ENCODE measurements at regions not wholly inside any gene's neighbourhood (a gene's known extent, or its start where the extent isn't known, plus 50 kb on each side); places are given as distances from the start of the nearest gene placed in this dataset.
"Not testable (repeated sequence)": the region's sequence is repeated elsewhere in the genome, so short reads cannot be mapped to it uniquely, and the experiment has no call there.

DNA sequence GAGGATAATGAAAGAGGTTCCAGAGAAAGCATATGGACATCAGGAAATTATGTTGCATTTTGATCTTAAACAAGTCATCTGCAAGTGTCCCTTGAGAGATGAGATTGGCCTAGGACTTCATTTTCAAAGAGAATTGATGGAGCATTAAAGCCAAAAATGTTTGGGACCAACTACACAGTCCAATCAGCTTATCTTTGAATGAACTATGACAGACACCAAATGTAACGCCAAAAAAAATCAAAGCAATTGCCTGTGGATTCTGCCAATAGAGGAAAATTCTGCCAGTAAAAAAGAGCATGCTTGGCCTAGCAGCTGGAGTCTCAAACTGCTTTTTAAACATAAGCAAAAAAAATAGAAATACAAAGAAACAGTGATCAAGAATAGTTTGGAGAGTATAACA is 594.5 kb upstream of the CHAC2 start:
- ATAC-seq (no peak), DNase-seq (no peak)
- Mint-ChIP-seq H3K27ac (no peak overlapping the region), H3K27me3 (no peaks in the 10 kb centered on the region), H3K36me3 (no peaks in the 10 kb centered on the region), H3K9me3 (peaks cover 0 to 4% (median 0%) of the 10 kb centered on the region in 9 donors), H3K4me3 (no peak overlapping the region), H3K4me1 (no peaks in the 10 kb centered on the region)
- POLR2A ChIA-PET = no interaction called here

DNA sequence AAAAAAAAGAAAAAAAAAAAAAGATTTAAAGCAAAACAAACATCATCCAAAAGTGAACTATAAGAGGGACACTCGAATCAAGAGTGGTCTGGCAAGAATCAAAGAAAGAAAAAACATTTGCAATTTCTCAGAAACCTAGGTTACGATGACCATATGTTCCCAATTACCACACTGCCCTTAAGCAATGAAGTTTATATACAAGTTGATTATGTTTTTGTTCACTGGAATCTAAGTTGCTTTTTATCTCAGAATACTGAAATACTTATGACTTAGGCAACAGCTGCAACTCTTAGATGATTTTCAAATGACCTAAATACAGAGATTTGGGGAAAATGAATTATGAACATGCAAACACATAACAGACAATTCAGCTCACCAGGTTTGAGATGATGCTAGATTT is 597.1 kb upstream of the CHAC2 start:
- Mint-ChIP-seq H3K9me3 (peaks cover 0 to 3% (median 0%) of the 10 kb centered on the region in 9 donors), H3K27me3 (no peaks in the 10 kb centered on the region), H3K36me3 (no peaks in the 10 kb centered on the region), H3K27ac (no peak overlapping the region), H3K4me3 (no peak overlapping the region), H3K4me1 (no peaks in the 10 kb centered on the region)
- no peak for ATAC-seq
- DNase-seq = no peak
- POLR2A ChIA-PET = no interaction called here

DNA sequence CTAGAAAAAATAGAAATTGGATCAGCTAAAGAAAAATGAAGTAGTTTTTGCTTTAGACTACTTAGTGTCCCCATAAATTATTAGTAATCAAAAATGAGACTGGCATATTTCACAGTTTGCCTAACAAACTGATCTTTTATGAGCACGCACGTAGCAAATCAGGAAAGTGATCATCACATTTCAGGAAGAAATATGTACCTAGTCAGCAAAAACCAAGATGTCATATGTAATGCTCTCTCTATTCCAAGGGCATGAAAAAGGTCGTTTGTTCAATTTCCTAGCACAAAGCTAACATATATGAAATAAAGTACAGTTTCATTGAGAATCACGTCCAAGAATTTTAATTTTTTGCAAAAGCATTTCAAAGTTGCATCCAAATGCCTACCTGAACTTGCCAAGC is 600.4 kb upstream of the CHAC2 start:
- no peaks in the 10 kb centered on the region for H3K4me1 Mint-ChIP-seq
- no peak for DNase-seq
- POLR2A ChIA-PET = no interaction called here
- no peak for ATAC-seq
- H3K27me3 Mint-ChIP-seq = no peaks in the 10 kb centered on the region
- H3K9me3 Mint-ChIP-seq = peaks cover 3 to 10% (median 7%) of the 10 kb centered on the region in 9 donors
- H3K4me3 Mint-ChIP-seq = no peak overlapping the region
- H3K27ac Mint-ChIP-seq = no peak overlapping the region
- H3K36me3 Mint-ChIP-seq = no peaks in the 10 kb centered on the region

DNA sequence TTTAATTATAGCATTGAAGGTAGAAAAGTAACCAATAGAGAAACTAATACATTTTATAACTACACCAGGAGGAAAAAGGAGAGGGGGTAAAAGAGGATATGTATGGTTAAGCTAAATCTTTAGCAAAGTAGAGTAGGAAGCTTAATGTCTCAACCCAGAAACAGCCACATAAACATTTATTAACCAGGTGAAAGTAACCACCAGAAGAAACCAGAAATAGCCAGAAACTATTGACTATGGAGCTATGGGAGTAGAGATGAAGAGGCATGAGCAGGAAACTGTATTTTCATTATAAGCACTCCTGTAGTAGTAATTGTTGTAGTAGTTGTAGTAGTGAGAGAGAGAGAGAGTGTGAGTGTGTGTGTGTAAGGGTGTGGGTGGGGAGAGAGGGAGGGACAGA is 617.5 kb upstream of the CHAC2 start:
- peaks cover 0 to 18% (median 0%) of the 10 kb centered on the region in 9 donors for H3K9me3 Mint-ChIP-seq
- no peak for DNase-seq
- POLR2A ChIA-PET = no interaction called here
- H3K4me1 Mint-ChIP-seq = no peaks in the 10 kb centered on the region
- no peak overlapping the region for H3K4me3 Mint-ChIP-seq
- H3K36me3 Mint-ChIP-seq = no peaks in the 10 kb centered on the region
- no peaks in the 10 kb centered on the region for H3K27me3 Mint-ChIP-seq
- H3K27ac Mint-ChIP-seq = no peak overlapping the region
- ATAC-seq = no peak

DNA sequence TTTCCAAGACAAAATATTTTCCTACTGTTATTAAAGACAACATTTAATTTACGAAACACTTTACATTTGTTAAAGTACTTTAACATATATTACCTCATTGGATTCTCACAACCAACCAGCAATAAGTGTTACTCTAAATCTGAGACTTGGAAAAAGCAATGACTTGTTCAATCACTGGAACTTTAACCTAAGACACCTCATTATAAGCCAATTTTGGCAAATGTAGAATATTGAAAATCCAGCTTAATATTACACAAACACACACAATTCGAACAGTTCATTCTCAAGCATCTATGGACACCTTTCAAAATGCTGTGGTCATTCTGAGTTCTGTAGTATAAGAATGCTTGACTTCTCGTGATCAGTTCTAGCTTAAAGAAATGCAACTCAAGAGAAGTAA is 619.4 kb upstream of the CHAC2 start:
- ATAC-seq (no peak), DNase-seq (no peak)
- Mint-ChIP-seq H3K4me1 (no peaks in the 10 kb centered on the region), H3K36me3 (no peaks in the 10 kb centered on the region), H3K9me3 (peaks cover 0 to 24% (median 0%) of the 10 kb centered on the region in 9 donors), H3K27ac (no peak overlapping the region), H3K4me3 (no peak overlapping the region), H3K27me3 (no peaks in the 10 kb centered on the region)
- POLR2A ChIA-PET = no interaction called here

DNA sequence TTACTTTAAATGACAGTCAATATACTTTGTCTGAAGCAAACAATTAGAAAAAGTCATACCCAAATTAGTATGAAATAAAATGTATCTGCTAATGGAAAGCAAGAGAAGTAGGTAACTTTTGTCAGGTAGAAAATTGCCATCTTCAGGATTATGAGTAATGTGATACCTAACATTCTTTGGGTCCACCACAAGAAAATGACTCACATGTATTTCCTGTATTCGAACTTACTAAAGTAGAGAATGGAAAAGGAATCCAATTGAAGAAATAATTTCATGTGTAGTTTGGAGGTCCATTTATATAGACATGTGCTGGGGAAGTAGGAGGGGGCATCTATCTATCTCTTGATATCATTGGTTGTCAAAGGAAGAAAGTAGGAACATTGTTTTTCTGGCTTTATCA is 636.2 kb upstream of the CHAC2 start:
- no peak for ATAC-seq
- Mint-ChIP-seq H3K27ac (no peak overlapping the region), H3K9me3 (peaks cover 0 to 8% (median 0%) of the 10 kb centered on the region in 9 donors), H3K4me1 (no peaks in the 10 kb centered on the region), H3K4me3 (no peak overlapping the region), H3K27me3 (no peaks in the 10 kb centered on the region), H3K36me3 (no peaks in the 10 kb centered on the region)
- DNase-seq = no peak
- POLR2A ChIA-PET = no interaction called here

DNA sequence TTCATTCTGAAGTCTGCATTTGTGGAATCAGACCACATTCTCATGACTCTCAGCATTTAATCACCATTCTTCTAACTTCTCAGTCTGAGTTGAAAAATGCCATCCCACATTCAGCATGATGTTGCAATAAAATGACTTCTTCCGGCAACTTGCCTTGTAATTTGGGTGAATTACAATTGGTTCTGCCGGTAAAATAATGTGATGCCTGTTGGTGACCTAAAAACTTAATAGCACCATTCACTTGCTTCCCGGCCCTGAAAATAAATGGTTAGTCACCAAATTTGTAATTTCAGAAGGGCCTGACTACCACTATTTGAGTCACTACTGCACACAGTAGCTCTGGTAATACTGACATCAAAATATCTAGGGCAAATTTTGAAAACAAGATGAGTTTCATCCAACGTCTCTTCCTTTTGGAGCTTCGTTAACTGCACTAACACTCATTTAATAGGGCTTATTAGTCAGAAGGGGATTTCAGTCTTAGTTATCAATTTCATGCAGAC is 637.1 kb upstream of the CHAC2 start:
- Mint-ChIP-seq H3K36me3 (no peaks in the 10 kb centered on the region), H3K4me3 (no peak overlapping the region), H3K27ac (no peak overlapping the region), H3K4me1 (no peaks in the 10 kb centered on the region), H3K9me3 (peaks cover 0 to 10% (median 0%) of the 10 kb centered on the region in 9 donors), H3K27me3 (no peaks in the 10 kb centered on the region)
- ATAC-seq (no peak), DNase-seq (no peak)
- POLR2A ChIA-PET = no interaction called here

DNA sequence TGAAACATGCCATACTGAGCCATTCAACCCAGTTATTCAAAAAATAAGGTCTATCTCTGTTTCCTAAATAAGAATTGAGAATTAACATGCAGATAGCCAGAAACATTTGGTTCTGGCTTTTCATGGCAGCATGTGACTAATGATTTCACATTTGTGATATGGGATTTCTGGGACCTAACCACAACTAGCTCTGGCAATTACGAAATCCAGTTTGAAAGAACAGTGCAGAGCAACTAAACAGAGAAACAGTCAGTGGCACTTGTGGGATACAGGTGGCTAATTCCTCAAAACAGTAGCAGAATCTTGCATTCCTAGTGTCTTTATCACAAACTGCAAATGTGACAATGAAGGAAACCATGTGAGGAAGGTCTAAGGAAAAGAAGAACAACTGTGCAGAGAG is 637.8 kb upstream of the CHAC2 start:
- POLR2A ChIA-PET = no interaction called here
- Mint-ChIP-seq H3K9me3 (peaks cover 0 to 16% (median 2%) of the 10 kb centered on the region in 9 donors), H3K27me3 (no peaks in the 10 kb centered on the region), H3K4me1 (no peaks in the 10 kb centered on the region), H3K36me3 (no peaks in the 10 kb centered on the region), H3K27ac (no peak overlapping the region), H3K4me3 (no peak overlapping the region)
- ATAC-seq = no peak
- DNase-seq = no peak

DNA sequence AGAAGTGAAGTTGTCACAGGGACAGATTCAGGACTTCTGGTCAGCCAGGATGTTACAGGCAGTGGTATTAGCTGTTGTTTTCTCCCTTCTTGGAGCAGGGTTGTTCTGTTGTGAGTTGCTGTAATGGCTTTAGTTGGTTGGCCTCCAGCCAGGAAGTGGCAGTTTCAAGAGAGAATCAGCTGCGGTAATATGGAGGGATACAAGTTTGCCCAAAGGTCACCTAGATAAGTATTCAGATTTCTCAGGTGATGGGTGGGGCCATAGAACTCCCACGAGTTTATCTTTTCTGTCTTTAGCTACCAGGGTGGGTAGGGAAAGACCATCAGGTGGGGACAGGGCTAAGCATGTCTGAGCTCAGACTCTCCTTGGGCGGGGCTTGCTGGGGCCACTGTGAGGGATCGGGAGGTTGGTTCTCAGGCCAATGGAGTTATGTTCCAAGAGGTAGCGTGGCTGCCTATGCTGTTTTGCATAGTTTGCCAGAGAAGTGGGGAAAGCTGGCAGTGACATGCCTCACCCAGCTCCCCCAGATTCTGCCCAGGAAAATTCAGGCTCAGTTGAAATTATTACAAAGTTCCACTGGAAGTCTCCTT is 640.4 kb upstream of the CHAC2 start:
- peaks cover 0 to 22% (median 2%) of the 10 kb centered on the region in 9 donors for H3K9me3 Mint-ChIP-seq
- no peaks in the 10 kb centered on the region for H3K4me1 Mint-ChIP-seq
- no peak overlapping the region for H3K4me3 Mint-ChIP-seq
- POLR2A ChIA-PET = no interaction called here
- DNase-seq (no peak), ATAC-seq (no peak)
- H3K27me3 Mint-ChIP-seq = no peaks in the 10 kb centered on the region
- H3K36me3 Mint-ChIP-seq = no peaks in the 10 kb centered on the region
- no peak overlapping the region for H3K27ac Mint-ChIP-seq

DNA sequence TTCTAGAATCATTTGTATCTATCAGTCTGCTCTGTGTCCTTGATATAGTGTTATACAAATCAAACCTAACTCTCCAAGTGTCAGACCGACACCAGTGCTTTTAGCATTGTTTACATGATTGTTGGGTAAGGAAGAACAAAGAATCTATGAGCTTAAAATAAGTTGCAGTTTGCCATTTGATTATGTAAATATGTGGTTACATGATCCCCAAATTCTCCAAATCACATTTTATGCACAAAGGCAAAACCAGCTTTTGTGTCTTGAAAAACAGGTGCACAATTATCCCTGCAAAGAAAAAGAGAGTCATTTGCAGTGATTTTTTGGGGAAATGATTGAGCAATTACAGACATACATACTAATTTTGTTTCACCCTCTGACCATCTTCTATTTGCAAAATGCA is 652.6 kb upstream of the CHAC2 start:
- POLR2A ChIA-PET = no interaction called here
- Mint-ChIP-seq H3K4me1 (no peaks in the 10 kb centered on the region), H3K9me3 (peaks cover 0 to 20% (median 6%) of the 10 kb centered on the region in 9 donors)

DNA sequence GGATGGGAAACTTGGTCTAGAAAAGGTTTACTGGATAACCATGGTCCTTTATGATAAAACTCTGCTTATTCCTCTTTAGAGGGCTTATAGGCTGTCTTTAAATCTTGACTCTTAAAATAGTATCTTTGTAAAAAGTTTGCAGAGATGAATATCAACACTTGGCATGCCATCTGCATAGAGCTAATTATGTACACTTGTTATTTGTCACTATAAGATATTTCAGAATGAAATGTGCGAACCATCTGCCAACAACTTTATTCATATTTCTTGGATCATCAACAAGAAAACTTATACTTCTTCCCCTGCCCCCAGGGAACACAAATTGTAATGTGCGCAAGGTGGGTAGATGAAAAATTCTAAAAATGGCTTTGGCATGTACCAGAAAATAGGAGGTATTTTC is 653.0 kb upstream of the CHAC2 start:
- Mint-ChIP-seq H3K4me1 (no peaks in the 10 kb centered on the region), H3K9me3 (peaks cover 0 to 20% (median 6%) of the 10 kb centered on the region in 9 donors), H3K27me3 (no peaks in the 10 kb centered on the region), H3K36me3 (no peaks in the 10 kb centered on the region), H3K27ac (no peak overlapping the region), H3K4me3 (no peak overlapping the region)
- no peak for DNase-seq
- POLR2A ChIA-PET = no interaction called here
- ATAC-seq = no peak

More for the DNA sequence above, 652.6 kb upstream of the CHAC2 start:
- DNase-seq (no peak), ATAC-seq (no peak)
- Mint-ChIP-seq H3K27ac (no peak overlapping the region), H3K27me3 (no peaks in the 10 kb centered on the region), H3K4me3 (no peak overlapping the region), H3K36me3 (no peaks in the 10 kb centered on the region)

DNA sequence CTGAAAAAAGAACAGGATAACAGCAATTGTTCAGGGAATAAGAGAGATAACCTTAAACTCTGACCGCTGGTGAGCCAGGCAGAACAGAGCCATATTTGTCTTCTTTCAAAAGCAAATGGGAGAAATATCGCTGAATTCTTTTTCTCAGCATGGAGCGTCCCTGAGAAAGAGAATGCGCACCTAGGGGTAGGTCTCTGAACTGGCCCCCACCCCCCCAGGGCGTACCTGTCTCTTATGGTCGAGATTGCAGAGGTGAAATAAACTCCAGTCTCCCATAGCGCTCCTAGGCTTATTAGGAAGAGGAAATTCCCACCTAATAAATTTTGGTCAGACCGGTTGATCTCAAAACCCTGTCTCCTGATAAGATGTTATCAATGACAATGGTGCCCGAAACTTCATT is 655.2 kb upstream of the CHAC2 start:
- H3K27ac Mint-ChIP-seq, H3K4me1 Mint-ChIP-seq, ATAC-seq, H3K36me3 Mint-ChIP-seq, H3K4me3 Mint-ChIP-seq, DNase-seq, POLR2A ChIA-PET, H3K27me3 Mint-ChIP-seq: not testable (repeated sequence)
- peaks cover 0 to 26% (median 6%) of the 10 kb centered on the region in 9 donors for H3K9me3 Mint-ChIP-seq

DNA sequence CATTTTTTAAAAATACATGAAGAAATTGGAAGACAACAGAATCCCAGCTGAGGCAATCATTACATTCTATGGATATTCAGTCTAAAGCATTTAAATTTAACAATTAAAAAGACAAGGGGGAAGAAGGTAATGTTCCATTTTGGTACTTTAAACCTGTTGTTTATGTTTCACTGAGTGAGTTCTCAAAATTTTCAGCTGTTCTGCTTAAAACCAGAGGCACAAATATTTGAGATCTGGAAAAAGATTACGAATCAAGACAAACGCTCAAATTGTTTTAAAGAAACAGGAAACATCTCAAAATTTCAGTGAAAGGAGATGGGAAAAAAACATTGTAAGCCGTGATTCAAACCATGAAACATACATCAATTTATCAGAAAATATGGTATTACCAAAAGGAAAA is 656.2 kb upstream of the CHAC2 start:
- ATAC-seq = no peak
- H3K36me3 Mint-ChIP-seq = no peaks in the 10 kb centered on the region
- no peak for DNase-seq
- H3K4me1 Mint-ChIP-seq = no peaks in the 10 kb centered on the region
- H3K9me3 Mint-ChIP-seq = peaks cover 0 to 23% (median 7%) of the 10 kb centered on the region in 9 donors
- H3K27ac Mint-ChIP-seq = no peak overlapping the region
- no peaks in the 10 kb centered on the region for H3K27me3 Mint-ChIP-seq
- no peak overlapping the region for H3K4me3 Mint-ChIP-seq
- POLR2A ChIA-PET = no interaction called here

DNA sequence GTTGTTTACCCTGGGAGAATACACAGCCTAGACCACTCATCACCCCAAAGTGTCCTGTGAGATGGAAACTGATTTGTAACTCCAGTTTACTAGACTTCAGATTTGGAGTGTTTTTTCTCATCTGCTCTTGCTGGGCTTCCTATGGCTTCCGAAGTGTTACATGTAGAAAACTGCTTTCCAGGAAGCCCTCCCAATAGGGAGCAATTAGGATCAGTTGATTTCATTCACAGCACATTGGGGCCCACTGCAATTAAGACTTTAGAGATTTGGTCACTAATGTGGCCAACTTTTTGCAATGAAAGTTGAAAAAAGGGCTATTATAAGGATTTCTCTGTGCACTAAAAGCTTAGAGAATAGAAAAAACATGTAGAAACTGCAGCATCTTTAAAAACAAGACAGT is 656.6 kb upstream of the CHAC2 start:
- DNase-seq (no peak), ATAC-seq (no peak)
- no peak overlapping the region for H3K4me3 Mint-ChIP-seq
- peaks cover 0 to 23% (median 7%) of the 10 kb centered on the region in 9 donors for H3K9me3 Mint-ChIP-seq
- H3K27ac Mint-ChIP-seq = no peak overlapping the region
- H3K27me3 Mint-ChIP-seq = no peaks in the 10 kb centered on the region
- no peaks in the 10 kb centered on the region for H3K4me1 Mint-ChIP-seq
- no peaks in the 10 kb centered on the region for H3K36me3 Mint-ChIP-seq
- POLR2A ChIA-PET = no interaction called here

All from naive thymus-derived CD8-positive, alpha-beta T cell (primary cell).